GM12891 (cell line): ENCODE measurements at regions not wholly inside any gene's neighbourhood (a gene's known extent, or its start where the extent isn't known, plus 50 kb on each side); places are given as distances from the start of the nearest gene placed in this dataset.

Experiments used
- PAX5 ChIP-seq: IDR thresholded peaks from 2 replicates; pipeline ENCODE4 v1.6.1; 2011; ENCODE audit warnings: low read length, moderate library complexity, mild to moderate bottlenecking; ENCODE audit not compliant: insufficient read depth, severe bottlenecking
- POLR2A ChIP-seq: IDR thresholded peaks from 2 replicates; pipeline ENCODE4 v1.6.1; 2011; ENCODE audit warnings: low read depth, low read length, control low read depth
- POLR2AphosphoS5 ChIP-seq: IDR thresholded peaks from 2 replicates; pipeline ENCODE4 v1.6.1; 2011; ENCODE audit warnings: low read depth, low read length, control low read depth
- TAF1 ChIP-seq: IDR thresholded peaks from 2 replicates; pipeline ENCODE4 v1.6.1; 2011; ENCODE audit warnings: low read depth, low read length, control low read depth

GRCh38 chr3:31219131-31219843 is 313.4 kb upstream of the STT3B start:
- no peak for TF ChIP-seq POLR2AphosphoS5
- no peak for TF ChIP-seq POLR2A
- TF ChIP-seq TAF1 = no peak
- TF ChIP-seq PAX5 = no peak
